Left hindlimb (tissue), 1 donor: ENCODE measurements at regions not wholly inside any gene's neighbourhood (a gene's known extent, or its start where the extent isn't known, plus 50 kb on each side); places are given as distances from the start of the nearest gene placed in this dataset.
A peak's percentile ranks its signal among the peaks of the same experiment; 100 is the strongest.

Experiments
- DNase-seq: peaks from one replicate; pipeline ENCODE4 v3.0.0-alpha.2; 2018

DNA sequence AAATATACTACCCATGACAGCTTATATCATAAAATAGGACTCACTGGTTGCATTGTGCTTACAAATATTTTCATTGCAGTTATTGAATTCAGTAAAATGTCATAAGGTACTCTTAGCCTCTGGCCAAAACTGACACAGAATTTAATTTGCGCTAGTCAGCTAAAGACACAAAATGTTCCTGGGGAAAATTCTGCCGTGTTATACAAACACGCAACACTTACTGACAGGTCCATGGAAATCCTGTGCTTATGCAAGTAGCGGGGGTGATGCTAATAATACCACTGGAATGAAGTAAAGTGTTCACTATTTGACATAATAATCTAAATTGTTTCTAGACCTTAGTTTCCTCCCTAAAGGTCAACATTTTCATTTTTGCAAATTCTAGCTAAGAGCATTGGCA is 354.4 kb upstream of the RSPO3 start:
- no peak for DNase-seq

DNA sequence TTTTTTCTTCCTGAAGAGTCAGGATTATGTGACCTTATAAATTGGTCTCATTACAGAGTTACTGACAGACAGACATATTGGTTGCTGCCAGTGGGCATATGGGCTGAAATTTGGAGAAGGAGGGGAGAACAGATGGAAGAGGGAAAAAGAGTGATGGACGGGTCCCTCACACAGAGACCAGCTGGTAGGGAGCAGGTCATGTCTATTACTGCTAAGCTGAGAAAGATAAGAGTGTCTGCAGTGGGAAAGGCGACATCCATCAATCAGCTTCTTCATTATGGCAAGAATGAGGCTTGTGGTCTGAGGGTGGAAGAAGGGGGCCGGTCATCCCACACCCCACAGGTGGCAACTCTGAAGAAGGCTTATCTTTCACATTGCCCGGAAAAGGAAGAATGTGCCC is 353.8 kb upstream of the RSPO3 start:
- DNase-seq, result no peak

DNA sequence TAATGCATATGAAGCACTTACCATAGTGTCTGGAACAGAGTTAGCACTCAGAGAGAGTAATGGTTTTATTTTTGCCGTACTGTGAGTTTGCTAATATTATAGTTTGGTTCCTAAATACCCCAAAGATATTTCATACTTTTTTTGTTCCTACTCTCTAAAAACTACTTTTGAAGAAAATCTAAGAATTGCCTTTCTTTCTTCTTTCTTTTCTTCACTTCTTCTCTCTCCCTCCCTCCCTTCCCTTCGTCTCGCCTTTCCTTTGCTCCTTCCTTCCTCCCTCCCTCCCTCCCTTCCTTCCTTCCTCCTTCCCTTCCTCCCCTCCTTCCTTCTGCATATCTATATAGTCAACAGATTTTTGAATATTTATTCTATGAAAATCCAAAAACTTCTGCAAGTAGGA is 351.7 kb upstream of the RSPO3 start:
- DNase-seq, result no peak

DNA sequence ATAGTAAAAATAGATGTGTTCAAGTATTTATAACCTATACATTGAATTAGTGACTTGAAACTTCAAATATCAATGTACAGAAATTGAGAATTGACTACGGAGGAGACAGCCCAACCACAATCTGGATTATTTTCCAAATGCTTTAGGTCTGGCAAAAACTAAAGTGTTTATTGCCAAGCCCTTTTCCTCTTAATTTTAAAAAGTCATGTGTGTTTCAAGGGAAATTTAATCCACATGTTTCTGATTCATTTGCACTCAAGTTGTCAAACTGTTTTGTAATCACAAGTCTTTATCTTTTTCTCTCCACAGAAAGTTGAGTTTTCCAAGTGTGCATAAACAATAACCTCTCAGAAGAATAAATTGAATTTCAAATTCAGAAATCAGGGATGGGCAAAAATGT is 350.8 kb upstream of the RSPO3 start:
- DNase-seq, result no peak

DNA sequence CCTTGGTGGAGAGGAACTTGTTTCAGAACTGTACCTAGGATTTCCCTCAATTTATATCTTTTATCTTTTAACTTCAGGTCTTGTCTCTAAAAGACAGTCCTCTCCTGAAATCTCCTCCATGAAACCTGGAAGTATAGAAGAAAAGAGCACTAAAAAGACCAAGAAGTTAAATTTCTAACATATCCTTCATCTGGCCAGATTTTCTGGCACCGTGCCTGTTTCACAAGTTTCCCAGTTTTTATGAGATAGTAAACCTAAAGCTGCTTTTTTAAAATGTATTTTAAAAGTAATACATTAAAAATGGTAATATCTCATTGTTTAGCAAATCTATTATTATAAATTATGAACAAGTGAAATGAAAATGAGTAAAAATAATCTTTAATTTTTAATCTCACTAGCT is 348.3 kb upstream of the RSPO3 start:
- no peak for DNase-seq

DNA sequence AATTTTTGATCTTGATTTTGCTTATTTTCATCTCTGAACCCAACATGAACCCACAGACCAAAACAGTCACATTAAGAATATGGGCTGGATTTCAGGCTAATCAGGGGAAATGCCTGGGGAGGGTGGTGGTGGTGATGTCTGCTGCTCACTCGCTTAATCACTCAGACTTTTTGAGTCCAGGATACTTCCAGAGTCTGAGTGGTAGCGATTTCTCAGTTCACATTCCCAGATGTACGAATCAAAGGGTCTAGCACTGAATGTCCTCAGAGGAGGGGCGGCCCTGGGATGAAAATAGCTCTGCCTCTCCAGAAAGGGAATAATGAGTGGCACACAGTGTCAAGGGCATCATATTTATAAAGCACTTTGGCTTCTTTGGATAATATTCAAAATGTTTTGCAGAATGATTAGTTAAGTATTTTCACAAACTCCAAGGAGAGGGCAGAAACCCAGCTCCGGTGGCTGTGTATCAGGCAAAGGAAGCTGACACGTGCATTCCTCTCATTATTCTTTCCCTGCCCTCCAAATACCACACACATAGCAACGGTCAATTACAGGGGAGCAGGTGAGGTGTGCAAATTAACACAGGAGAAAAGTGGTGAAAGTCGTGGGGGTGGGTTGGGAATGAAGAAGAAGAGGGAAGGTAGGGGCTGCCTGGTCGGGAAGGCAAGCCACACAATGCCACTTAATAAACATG is 345.2 kb upstream of the RSPO3 start:
- no peak for DNase-seq

DNA sequence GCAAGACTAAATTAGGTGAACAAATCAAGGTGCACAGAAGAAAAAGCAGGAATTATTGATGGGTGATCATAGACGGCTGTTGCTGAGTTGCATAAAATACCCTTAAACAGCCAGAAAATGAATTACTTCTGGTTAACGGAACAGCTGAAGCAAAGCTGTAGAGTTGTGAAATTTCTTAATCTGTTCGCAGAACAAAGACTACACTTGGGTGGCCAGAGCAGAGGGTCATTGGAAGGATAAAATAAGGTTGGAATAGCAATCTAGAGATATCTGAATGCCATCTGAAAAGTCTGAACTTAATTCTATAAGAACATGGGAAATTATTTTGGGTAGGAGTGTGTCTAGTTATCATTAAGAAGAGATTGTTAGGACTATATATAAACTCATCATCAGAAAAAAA is 339.1 kb upstream of the RSPO3 start:
- no peak for DNase-seq

DNA sequence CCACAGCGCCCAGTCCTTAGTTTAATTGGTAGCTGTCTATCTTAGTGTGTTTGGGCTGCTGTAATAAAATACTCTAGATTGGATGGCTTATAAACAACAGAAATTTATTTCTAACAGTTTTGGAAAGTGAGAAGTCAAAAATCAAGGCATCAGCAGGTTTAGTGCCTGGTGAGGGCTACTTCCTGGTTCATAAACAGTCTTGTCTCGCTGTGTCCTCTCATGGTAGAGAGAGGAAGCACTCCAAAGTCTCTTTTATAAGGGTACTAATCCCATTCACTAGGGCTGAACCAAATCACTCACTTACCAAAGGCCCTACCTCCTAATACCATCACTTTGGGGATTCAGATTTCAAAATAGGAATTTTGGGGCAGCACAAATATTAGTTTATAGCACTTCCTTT is 336.9 kb upstream of the RSPO3 start:
- DNase-seq, result no peak

DNA sequence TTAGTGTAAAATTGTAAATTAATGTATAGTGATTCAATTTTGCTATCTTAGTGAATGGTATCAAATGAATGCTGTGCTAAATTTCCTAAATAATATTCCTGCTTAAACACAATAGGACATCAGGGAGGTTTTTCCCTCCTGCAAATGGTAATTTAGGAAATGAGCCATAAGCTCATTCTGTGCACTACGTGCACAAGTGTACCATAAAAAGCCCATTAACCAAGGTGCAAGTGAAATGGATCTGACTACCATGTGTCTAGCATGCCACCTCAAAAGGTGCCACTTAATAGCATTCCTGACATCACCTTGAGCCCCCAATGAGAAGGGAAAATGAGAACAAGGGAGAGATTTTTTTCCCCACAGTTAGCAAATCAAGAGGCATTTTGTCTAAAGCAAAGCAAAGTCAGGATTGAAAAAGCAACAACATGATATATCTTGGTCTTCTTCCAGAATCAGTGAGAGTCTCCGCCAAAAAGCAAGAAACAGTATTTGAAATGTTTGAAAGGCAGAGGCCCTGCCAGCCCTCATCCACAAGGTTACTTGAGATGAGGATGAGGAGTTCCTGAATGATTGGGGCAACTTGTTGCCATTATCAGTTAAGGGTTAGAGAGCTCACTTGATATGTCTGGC is 334.2 kb upstream of the RSPO3 start:
- DNase-seq, result no peak

DNA sequence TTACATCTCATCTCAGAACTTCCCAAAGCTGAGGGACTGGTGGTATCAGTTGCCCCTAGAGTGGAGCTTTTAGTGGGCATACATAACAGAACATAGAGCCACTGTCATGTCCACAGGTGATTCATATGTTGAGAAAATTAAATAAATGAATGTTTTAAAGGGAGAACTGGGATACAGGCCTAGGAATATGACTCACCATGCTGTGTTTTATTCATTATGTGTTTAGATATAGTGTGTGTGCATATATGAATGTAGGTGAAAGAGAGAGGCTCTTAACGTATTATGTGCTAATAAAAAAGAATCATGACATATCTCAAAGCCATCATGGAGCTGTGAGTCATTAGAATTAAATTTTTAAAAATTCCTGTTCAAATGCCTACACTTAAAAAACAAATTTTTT is 332.2 kb upstream of the RSPO3 start:
- DNase-seq, result no peak

DNA sequence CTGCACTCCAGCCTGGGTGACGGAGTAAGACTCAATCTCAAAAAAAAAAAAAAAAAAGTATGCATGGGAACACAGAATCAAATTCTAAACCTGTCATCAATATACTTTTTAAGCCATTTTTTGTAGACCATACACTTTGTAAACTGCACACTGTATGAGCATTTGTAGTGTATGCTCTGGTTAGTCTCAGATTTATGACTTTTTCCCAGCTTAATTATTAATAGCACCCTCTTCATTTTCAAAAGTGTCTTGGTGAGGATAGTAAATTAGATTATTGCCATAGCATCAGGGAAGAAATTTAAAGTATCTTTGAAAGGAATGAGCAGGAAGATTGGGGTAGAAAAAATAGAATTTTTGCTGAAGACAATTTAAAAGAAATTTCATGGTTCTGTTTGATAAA is 330.8 kb upstream of the RSPO3 start:
- no peak for DNase-seq

DNA sequence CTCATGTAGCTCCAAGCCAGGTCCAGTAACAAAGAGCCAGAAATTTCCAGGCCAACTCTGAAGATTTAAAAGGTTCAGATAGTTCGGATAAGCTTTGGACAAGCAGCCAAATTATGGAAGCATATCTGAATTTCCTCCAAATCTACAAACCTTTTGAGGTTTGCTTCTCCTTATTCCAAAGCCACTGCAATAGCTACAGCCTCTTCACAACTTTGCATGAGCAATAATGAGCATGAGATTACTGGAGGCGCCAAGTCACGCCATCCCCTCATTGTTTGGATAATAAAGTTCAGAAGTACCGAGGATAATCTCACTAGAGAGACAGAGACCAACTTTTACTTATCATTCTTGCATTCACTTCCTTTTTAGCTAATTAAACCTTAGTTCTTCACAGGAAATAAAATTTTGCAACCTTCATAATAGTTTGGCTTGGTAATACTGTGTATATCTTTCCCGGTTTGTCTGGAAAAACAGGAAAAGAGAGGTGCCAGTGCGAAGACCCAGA is 329.6 kb upstream of the RSPO3 start:
- DNase-seq, result no peak

DNA sequence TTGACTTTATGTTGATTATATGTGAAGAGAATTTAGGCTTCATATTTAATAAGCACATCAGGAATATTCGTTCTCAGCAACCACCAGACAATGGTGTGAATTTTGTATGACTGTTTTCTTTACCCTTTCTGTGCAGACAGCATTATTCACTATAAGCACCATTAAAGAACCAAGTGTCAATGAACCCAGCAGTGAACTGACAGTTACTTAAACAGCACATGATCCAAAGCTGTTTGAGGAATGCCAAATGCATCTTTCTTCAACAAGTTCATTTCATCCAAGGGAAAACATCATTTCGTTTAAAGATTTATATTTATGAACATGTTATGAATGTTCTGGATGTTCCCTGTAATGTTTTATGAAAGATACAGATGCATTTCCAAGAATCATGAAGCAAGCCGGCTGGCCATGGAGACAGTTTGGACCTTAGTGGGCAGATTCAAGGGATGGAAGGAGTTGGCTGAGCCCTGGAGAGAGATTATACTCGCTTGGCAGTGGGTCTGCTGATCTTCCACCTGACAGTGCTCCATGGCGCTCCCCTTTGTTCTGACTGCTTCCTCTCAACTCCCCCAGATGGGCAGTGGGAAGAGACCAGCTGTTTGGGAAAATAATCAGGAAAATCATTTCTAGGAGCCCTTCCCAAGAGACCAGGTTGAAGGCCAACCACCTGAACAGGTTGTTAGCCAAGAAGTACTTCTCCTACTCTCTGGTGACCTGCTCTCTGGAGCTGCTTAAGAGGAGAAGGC is 326.0 kb upstream of the RSPO3 start:
- DNase-seq, result peak; percentile 42

DNA sequence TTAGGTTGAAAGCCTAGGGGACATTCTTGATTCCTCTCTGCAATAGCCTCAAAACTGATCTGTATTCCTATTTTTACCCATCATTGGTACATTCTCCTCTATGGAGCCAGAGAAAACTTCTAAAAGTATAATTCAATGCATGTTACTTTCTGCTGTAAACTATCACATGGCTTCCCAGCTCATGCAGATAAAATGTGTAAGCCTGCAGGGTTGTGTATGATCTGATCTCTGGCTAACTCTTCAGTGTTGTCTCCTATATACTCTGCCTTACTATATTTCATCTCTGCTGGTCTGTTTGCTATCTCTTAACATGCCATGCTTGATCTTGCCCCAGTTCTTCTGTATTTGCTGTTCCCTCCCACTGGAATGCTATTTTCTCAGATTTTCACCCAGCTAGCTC is 323.3 kb upstream of the RSPO3 start:
- no peak for DNase-seq

DNA sequence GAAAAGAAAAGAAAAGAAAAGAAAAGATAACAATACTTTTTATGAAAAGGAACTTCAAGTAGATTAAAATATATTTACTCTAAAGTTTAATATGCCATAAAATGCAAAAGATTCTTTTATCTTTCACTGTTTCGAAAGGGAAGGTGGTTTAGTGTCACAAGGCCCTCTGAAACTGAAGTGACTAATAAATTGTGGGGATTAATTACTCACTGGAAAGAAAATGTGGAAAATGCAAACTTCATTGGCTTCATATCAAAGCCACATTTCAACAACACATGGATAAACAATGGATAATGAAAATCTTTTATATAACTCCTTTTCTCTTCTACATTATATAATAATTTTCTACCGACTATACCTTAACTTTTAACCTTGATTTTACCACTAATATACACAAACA is 320.5 kb upstream of the RSPO3 start:
- no peak for DNase-seq

DNA sequence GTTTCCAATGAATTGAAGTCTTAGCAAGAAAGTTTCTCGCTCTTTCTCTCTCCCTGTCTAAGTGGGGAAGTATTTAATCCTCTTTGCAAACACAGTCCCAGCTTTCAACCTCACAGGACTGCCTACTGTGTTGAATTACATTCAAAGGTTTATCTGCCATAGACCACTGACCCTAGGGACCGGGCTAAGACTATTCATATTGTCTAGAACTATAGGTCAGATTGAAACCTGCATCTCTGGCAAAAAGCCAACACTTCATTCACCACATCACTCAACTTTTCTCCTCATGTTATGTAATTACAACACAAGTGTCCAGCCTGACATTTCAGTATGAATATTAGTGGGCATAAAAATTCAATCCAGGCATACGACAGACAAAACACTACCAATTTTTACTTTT is 314.7 kb upstream of the RSPO3 start:
- DNase-seq, result no peak

DNA sequence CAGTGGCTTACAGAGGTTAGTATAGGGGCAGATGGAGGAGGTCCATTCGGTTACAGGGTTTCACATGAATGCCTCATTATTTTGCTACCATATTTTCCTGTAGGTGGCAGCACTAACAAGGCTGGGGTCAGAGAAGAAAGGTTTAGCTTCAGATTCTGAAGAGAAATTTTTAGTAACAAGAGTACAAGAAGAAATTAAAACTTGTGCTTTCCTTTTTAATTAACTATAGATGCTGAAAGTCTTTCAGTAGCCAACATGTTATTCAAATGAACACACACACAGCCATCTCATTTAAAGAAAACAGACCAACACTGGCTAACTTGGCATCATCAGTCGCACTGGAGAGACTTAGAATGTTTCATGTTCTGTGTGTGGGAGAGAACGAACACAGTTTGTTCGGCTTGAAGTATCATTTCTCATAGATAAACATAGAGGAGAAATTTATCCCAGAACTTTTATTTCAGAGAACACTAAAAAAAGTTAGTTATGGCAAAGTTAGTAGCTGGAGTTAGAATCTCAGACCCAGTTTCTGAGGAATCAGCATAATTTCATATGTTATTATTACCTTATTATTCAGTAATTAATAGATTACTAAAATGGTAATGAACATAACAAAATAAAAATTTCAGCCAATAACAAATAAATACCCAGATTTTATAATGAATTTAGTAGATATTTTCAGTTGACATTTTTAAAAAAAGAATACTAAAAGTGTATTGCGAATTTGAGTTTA is 314.0 kb upstream of the RSPO3 start:
- DNase-seq, result no peak

DNA sequence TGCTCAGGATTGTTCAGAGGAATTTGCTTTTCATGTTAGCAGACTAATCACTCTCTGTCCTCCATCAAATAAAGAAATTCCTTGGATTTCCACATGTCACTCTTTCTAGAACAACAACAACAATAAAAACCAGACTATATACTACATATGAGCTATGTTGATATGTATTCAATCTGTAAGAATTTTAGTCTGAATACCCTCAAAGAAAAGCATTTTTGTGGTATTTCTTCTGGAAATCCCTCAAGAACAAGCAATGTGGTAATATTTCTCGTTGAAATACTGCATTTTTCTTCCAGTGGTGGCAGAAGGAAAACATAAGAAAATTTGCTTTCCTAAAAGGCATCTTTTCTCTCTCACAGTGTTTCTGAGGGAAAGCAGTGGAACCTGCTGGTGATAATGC is 312.6 kb upstream of the RSPO3 start:
- no peak for DNase-seq

DNA sequence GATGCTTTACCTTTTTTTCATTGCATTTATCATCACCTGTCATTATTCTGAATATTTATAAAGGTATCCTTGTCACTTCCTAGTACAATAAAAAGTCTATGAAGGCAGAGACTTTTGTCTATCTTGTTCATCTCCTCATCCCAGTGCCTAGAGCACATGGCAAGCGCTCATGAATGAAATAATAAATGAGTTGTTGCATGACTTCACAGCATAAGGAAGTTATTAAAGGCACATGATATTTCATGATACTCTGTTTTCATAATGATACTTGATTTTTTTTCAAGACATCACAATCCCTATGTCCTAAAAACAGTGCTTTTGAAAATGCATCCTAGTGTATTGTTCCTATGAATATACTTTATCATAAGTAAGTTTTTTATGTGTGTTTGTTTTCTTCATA is 310.6 kb upstream of the RSPO3 start:
- no peak for DNase-seq

DNA sequence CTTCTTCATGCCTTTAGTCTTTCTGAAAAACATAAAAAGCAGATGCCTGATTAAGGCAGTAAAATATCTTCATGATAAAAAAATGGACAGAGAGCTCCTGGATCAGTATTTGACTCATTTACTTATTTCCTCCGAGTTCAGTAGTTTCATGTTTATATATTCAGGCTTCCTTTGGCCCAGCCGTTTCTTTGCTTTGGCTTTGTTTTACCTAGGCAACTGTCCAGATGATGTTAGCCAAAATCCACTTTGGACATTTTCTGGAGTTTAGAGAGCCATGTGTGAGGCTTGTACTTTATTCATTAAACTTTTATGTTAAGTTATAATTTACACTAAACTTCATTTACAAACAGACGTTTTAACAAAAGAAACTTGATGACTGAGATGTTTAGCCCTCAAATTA is 307.1 kb upstream of the RSPO3 start:
- DNase-seq, result no peak

DNA sequence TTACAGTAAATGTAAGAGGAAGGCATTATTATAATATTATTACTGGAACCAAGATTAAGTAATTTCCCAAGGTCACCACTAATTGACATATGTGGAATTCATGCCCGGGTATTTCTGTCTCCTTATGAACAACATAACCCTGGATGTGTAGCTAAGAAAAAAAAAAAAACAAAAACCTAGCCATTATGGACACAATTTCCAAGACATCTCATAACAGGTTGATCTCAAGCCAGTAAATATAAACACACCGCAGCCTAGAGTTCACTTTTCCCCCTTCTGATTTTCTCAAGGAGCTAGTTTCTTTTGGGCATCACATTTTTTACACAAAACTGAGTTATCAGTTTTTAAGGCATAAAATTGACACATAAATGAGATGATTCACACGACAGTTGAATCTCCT is 306.5 kb upstream of the RSPO3 start:
- no peak for DNase-seq

DNA sequence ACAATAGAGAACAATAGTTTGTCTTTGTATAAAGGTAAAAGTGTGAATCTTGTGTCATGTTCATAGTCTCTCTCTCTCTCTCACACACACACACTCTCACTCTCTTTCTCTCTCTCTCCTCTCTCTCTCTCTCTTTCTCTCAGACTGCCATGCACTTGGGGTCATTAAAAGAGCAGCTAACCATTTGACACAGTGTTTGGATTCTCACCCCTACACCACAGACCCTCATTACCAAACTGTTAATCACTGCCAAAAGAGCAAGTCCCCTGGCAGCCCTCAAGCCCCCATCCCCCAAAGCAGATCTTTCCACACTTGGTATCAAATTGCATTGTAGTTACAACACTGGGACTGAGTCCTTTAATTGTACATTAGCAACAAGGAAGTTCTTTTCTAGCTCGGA is 305.8 kb upstream of the RSPO3 start:
- no peak for DNase-seq

DNA sequence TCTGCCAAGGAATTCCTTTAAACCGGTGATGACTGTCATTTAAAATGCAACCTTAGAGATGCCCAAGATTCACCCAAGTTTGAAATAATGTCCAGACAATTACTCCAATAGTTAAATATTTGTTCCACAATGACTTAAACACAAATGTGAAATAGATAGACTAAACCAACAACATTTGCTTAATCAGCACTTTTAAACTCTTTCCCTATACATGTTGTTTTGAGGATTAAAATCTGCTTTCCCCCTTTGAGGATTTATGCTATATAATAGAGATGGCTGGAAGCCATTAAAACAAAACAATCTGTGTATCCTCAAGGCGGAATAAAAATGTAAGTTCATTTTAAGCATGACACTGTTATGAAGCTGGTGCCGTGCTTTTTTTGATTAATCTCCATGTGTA is 297.8 kb upstream of the RSPO3 start:
- DNase-seq, result no peak

DNA sequence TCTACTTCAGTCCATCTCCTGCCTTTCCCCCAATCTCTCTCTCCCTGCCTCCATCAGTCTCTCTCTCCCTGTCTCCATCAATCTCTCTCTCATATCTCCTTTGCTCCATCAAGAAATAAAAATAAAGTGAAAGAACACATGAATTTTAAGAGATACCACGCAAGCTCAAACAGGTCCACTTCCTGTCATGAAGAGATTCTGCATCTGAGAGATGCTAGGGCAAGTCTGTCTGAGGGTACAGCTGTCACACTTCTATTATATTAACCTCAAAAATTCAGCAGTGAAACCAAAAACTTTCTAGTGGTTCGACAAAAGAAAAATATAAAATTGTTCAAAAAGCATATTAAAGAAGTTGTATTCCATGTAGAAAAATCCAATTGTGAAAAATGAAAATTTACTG is 296.8 kb upstream of the RSPO3 start:
- DNase-seq, result no peak
